D721Med (cell line): ENCODE measurements at regions not wholly inside any gene's neighbourhood (a gene's known extent, or its start where the extent isn't known, plus 50 kb on each side); places are given as distances from the start of the nearest gene placed in this dataset.

Source experiments
- DNase-seq: peaks from one replicate; pipeline ENCODE4 v3.0.0; 2011; ENCODE audit warnings: low spot score; ENCODE audit not compliant: insufficient read length
- FAIRE-seq: peaks from 2 replicates; lab custom pipeline; 2011; peaks lifted over from hg19 to GRCh38; lab: Jason Lieb, UNC
- TF ChIP-seq, protein P1 (sequence below): IDR thresholded peaks from 2 replicates; pipeline ENCODE4 v1.5.1; 2012; ENCODE audit warnings: mild to moderate bottlenecking, control low read depth; ENCODE audit not compliant: insufficient read depth; ENCODE audit errors: missing control alignments

DNA sequence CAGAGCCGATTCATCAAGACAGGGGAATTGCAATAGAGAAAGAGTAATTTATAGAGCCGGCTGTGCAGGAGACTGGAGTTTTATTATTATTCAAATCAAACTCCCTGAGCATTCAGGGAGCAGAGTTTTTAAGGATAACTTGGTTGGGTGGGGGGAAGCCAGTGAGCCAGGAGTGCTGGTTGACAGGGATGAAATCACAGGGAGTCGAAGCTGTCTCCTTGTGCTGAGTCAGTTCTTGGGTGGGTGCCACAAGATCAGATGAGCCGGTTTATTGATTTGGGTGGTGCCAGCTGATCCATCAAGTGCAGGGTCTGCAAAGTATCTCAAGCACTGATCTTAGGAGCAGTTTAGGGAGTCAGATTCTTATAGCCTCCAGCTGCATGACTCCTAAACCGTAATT, 95.4 kb upstream of the CCDC80 start:
- FAIRE-seq = no peak
- DNase-seq = no peak
- TF ChIP-seq, protein P1, sequence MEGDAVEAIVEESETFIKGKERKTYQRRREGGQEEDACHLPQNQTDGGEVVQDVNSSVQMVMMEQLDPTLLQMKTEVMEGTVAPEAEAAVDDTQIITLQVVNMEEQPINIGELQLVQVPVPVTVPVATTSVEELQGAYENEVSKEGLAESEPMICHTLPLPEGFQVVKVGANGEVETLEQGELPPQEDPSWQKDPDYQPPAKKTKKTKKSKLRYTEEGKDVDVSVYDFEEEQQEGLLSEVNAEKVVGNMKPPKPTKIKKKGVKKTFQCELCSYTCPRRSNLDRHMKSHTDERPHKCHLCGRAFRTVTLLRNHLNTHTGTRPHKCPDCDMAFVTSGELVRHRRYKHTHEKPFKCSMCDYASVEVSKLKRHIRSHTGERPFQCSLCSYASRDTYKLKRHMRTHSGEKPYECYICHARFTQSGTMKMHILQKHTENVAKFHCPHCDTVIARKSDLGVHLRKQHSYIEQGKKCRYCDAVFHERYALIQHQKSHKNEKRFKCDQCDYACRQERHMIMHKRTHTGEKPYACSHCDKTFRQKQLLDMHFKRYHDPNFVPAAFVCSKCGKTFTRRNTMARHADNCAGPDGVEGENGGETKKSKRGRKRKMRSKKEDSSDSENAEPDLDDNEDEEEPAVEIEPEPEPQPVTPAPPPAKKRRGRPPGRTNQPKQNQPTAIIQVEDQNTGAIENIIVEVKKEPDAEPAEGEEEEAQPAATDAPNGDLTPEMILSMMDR = no peak

DNA sequence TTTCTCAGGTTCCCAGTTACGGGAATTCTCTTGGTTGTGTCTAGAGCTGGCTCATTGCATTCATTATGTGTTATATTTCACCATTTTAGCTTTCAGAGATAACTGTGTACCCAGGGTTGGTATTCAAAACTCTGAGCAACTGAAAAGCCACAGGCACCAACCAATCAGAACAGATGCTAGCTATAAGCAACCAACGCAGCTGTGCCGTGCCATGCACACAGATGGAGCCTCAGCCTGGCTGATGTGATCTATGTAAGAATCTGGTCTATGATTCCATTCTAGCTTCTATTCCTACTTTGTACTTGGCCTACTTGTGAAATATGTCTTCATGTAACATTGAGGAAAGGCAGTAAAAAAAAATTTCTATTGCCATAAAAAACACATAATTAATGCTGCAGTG, 95.0 kb upstream of the CCDC80 start:
- TF ChIP-seq, protein P1 = no peak
- no peak for DNase-seq
- FAIRE-seq = no peak

DNA sequence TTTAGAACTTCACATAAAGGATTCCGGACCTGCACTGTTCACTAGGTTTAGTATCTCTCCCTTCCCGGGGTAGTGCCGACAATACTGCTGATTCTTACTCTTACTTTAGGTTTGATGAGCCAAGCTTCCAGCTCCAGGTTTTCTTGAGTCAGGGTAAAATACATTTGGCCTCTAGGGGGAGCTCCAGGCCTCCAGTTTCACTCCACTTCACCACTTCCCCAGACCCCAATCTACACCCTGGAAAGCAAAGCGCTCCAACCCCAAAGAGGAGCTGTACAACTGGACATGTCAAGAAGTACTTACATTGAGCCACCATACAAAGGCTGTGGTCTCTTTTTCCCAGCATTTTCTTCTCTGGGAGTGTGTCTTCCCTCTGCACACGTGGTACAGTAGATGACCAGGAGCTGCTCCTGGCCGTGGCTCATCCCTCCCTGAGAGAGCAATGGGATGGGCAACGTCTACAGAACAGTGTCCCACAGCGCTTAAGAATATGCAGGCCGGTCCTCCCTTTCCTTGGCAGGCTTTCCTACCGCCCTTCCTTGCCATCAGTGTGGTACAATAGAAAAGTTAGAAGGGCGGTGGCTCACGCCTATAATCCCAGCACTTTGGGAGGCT, 93.9 kb upstream of the CCDC80 start:
- TF ChIP-seq, protein P1 = peak; percentile 71
- DNase-seq (no peak), FAIRE-seq (no peak)

DNA sequence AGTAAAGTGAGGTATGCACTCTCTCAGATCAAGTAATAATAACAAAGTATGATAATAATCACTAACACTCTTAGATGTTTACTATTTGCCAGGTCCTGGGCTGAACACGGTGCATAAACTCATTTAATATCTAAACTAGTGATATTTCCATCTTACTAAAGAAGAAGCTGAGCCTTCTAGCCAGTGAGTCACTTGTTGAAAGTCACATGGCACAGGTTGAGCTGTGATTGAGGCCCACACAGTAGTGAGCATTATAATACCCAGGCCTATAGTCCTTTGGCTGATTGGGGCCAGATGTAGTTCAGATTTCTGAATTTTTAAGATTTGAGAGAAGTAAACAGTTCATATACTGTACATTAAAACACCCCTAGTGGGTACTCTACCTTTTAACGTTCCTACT, 93.2 kb upstream of the CCDC80 start:
- no peak for FAIRE-seq
- TF ChIP-seq, protein P1 = no peak

DNA sequence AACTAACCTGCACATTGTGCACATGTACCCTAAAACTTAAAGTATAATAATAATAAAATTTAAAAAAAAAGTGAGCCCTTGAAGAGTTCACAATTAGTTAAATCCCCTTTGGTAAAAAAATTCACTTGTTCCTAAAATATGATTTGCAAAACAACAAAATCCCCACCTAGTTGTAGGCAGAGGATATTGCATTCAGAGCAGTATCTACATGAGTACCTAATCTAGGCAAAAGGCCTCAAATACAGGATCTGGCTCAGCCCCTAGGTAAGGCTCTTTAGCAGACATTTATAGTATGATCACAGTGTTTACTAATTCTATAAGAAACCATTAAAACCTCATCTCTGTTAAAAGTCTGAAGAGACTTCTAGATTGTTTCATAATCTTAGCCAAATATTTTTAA, 89.3 kb upstream of the CCDC80 start:
- TF ChIP-seq, protein P1 = no peak
- FAIRE-seq = no peak
- DNase-seq = no peak

More for the DNA sequence above, 93.2 kb upstream of the CCDC80 start:
- no peak for DNase-seq

DNA sequence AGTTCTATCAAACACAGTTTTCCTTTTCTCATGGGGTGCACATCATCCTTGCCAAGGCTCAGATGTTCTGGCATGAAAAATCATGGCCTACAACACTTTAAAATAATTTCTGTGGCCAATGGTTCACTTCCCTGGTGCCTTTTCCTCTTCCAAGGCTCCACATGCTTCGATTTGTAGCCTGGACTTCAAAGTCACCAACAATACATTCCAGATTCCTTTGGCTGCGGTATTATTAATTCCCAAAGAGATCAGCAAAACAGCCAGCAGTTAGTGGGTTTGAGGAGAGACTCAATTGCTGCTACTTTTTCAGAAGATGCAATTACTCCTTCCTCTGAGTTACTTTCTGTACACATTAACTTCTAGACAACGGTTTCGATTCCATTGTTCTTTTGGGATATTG, 80.3 kb upstream of the CCDC80 start:
- FAIRE-seq = no peak
- TF ChIP-seq, protein P1 = no peak

DNA sequence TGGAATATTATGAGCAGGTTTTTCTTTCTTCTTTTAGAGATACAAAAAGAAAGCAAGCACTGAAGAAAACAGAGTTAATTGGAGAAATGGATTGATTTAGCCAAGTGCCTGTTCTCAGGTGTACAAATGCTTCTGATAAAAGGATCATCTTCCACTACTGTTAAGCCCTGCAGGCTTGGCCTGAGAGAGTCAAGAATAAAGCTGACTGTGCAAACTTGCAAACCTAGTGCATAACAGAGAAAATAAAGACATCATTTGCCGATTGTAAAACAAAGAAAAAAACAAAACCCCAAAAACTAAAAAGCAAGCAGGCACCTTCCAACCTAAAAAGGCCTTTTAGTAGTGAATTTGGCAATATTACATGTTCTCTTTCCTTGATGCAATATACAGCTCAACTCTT, 78.0 kb upstream of the CCDC80 start:
- DNase-seq (no peak), FAIRE-seq (no peak)
- TF ChIP-seq, protein P1 = no peak

More for the DNA sequence above, 80.3 kb upstream of the CCDC80 start:
- DNase-seq = no peak
